Fibroblast of villous mesenchyme (primary cell): ENCODE measurements at regions not wholly inside any gene's neighbourhood (a gene's known extent, or its start where the extent isn't known, plus 50 kb on each side); places are given as distances from the start of the nearest gene placed in this dataset.

Source experiments
- DNase-seq: peaks from one replicate; pipeline ENCODE4 v3.0.0-alpha.2; 2010; ENCODE audit warnings: low read depth
- H3K4me3 ChIP-seq: 2 replicates; pipeline ENCODE4 v1.5.1; 2011; ENCODE audit warnings: low read depth, mild to moderate bottlenecking, low read length
- TF ChIP-seq, protein P1 (sequence below): IDR thresholded peaks from 2 replicates; pipeline ENCODE4 v1.5.1; 2012; ENCODE audit warnings: low read depth, mild to moderate bottlenecking, low read length; ENCODE audit not compliant: insufficient read depth

DNA sequence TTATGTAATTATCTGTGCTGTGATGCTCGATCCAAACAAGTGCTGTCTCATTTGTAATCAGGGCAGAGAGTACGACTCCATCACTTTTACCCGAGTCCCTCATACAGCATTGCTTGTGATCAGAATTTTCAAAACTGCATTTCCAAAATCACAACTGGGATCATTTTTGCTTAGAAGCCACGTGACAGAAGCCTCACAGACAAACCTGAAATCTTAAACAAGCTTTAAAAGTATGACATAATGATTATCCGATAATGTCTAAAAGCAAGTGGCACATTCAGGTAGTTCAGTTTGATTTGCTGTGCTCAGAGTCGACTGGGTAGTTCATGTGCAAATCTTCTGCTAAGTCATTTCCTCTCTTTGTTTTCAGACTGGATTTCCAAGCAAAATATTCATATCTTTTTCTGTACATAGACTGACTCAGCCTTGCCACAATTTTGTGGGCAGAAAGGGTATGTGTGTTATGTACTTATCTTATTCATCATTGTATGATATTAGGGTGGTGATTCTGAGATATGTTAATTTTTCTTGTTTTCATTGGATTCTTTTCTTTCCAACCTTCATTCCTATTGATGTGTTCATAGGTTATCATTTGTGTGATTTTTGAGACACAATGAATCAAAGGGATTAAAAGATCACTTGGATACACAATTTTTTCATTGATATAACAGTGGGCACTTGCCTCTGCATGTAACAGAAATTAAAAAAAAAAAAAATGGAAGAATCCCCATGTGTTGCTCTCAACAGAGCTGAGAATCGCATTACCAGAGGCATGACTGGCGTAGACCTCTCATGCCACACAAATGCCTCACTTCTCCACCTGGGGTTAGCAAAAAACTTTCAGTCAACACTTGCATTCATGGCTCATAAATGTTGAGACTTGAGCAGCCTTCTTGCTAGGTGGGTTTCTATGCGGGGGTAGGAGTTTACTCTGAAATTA, 355.7 kb downstream of the LTN1 start:
- no peak overlapping the region for H3K4me3 ChIP-seq
- peak; percentile 55 for DNase-seq
- TF ChIP-seq, protein P1, sequence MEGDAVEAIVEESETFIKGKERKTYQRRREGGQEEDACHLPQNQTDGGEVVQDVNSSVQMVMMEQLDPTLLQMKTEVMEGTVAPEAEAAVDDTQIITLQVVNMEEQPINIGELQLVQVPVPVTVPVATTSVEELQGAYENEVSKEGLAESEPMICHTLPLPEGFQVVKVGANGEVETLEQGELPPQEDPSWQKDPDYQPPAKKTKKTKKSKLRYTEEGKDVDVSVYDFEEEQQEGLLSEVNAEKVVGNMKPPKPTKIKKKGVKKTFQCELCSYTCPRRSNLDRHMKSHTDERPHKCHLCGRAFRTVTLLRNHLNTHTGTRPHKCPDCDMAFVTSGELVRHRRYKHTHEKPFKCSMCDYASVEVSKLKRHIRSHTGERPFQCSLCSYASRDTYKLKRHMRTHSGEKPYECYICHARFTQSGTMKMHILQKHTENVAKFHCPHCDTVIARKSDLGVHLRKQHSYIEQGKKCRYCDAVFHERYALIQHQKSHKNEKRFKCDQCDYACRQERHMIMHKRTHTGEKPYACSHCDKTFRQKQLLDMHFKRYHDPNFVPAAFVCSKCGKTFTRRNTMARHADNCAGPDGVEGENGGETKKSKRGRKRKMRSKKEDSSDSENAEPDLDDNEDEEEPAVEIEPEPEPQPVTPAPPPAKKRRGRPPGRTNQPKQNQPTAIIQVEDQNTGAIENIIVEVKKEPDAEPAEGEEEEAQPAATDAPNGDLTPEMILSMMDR = no peak

DNA sequence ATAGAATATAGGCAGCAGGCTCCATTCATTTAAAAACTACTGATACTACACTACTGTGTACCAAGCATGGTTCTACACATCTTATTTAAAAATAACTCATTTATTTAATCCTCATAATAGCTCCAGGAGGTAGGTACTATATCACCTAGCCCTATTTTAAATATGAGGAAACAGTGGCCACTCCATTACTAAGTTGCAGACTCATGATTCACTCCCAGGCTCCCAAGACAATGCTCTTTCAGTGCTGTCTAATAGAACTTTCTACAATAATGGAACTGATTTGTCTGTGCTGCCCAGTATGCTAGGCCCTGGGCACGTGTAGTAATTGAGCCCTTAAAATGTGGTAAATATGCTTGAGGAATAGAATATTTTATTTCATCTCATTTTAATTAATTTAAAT, 357.1 kb downstream of the LTN1 start:
- H3K4me3 ChIP-seq = no peak overlapping the region
- no peak for DNase-seq
- TF ChIP-seq, protein P1 = no peak

DNA sequence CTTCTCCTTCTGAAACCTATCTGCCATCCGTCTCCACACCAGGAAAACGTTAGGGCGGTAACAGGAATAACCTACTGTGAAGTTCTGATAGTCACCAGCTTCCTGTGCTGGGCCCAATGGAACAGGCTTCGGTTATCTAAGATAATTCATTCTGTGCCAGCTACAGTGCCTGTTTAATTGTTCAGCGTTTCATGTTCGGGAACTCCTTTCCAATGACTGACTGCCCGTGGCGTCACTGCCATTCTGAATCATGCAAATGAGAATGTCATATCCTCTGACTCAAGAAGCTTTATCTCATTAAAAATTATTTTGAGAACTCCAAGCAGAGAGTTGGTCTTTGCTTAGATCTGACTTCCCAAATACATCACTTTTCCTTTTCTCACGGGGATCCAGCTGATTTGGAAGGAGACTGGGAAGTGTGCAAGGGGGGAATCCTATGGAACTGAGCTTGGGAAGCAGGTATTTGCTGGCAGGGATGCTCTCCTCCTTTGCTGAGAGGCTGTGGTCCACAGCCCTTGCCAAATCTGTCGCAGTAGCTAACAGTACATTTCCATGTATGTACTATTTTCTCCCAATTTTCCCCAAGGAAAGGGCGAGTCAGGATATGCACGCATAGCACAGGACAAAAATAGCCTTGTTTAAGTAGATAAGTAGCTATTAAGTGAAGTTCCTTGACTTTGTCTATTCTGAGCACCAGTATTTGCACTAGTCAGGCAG, 358.7 kb downstream of the LTN1 start:
- peak; percentile 38 for DNase-seq
- H3K4me3 ChIP-seq = no peak overlapping the region
- TF ChIP-seq, protein P1 = no peak

DNA sequence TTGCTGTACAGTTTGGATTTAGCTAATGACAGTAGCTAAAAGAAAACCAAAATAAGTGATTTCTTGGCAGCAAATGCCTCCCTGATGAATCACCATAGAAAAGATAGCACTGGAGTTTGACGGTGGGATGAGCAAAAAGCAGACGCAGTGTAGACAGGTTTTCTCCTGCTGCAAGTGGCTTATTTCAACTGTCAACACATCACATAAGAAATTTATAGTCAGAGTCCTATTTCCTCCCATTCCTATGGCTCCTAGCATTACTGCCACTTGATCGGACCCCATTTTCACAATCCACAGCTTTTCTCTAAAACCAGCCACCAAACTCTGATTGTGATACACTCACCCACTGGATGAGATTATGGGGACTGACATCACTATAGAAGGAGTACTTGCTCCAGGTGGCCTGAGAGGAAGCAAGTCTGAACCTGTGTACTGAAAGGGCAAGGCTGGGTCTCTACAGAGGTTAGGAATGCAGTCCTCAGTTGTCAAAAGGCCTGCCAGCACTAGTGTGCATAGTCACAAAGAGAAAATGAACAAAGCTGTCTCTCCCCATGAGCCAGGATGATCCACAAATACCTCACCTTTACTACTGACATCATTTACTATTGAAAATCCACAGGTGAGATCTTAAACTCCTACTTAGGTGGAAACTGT, 359.8 kb downstream of the LTN1 start:
- no peak overlapping the region for H3K4me3 ChIP-seq
- peak; percentile 70 for DNase-seq

DNA sequence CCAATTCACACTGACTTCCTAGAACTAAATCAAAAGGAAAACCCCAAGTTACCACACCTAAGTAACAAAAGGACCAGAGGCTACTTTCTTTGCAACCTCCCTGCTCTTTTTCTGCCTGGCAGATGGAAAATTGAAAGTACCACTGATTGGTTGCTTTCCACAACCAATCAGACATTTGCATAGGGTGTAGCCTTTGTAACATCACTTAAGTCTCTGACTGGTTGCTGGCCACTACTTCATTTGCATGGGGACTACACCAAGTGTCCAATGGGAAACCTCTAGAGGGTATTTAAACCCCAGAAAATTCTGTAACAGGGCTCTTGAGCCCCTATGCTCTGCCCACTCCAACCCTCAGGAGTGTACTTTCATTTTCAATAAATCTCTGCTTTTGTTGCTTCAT, 365.0 kb downstream of the LTN1 start:
- no peak overlapping the region for H3K4me3 ChIP-seq
- TF ChIP-seq, protein P1 = no peak
- DNase-seq = no peak

More for the DNA sequence above, 359.8 kb downstream of the LTN1 start:
- TF ChIP-seq, protein P1 = no peak

DNA sequence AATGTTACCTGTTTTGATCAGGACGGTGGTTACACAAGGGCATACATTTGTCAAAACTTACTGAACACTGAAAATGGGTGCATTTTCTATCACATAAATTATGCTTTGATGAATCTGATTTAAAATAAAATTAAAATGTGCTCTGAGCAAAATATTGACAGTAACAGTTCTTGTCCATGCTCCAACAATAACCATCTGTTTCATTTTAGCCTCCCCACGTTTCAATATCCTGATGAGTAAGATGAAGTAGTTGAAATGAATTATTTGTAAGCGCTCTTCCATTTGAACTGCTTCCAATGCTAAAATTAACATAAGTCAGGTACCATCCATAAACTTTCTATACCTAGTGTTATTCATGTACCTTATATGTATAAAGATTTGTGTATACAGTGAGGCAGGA, 365.4 kb downstream of the LTN1 start:
- TF ChIP-seq, protein P1 = no peak
- no peak overlapping the region for H3K4me3 ChIP-seq
- DNase-seq = no peak
